Middle frontal gyrus (tissue), 1 donor: ENCODE measurements at regions not wholly inside any gene's neighbourhood (a gene's known extent, or its start where the extent isn't known, plus 50 kb on each side); places are given as distances from the start of the nearest gene placed in this dataset.

Source experiments
- DNase-seq: peaks from one replicate; pipeline ENCODE4 v3.0.0-alpha.2; 2015; ENCODE audit warnings: low spot score; ENCODE audit errors: extremely low spot score

GRCh38 chr7:53965716-53966115 lies 576.5 kb upstream of the VSTM2A start:
- DNase-seq: no peak

DNA sequence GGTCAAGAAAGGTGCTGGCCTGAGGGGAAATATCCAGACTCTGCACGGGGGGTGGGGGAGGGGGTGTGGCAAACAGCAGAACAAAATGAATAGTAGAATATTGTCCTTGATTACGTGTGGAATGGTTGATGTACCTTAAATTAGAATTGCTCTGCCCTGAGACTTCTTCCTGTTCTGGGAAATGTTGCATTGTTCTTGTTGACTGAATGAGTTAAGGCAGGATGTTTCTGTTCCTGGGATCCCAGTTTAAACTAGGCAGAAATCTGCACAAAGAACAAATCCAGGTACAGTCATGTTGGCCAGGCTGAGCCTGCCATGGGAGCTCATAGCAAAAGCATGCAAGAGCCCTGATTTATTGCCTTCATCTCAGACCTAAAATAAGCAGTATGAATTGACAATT lies 558.7 kb upstream of the VSTM2A start:
- no peak for DNase-seq

GRCh38 chr7:53984776-53985175 lies 557.4 kb upstream of the VSTM2A start:
- DNase-seq: no peak

- no peak for DNase-seq
Observed at GRCh38 chr7:53988376-53988775, 553.8 kb upstream of the VSTM2A start.

GRCh38 chr7:53993224-53993623 lies 549.0 kb upstream of the VSTM2A start:
- DNase-seq: no peak

- DNase-seq: no peak
Observed at GRCh38 chr7:53996876-53997275, 545.3 kb upstream of the VSTM2A start.

- DNase-seq: no peak
Observed at GRCh38 chr7:54014765-54015164, 527.4 kb upstream of the VSTM2A start.

DNA sequence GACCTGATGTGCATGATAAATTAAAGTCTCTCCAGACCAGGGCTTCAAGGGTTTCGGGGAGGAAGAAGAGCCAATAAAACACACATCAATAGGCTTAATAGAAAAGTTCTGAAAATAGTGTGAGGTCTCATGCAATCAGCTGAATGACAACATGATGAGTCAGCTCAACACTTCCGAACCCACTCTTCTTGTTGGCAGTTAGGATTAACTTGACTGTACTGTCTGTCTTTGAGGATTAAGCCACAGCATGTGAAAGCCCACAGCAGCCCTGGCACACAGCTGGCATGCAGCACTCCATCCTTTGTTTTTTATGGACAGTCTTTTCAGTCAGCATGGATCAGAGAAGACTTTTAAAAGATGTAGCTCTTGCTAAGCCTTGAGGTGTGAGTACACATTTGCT lies 526.9 kb upstream of the VSTM2A start:
- DNase-seq: no peak

- DNase-seq: no peak
Observed at GRCh38 chr7:54037873-54038272, 504.3 kb upstream of the VSTM2A start.

DNA sequence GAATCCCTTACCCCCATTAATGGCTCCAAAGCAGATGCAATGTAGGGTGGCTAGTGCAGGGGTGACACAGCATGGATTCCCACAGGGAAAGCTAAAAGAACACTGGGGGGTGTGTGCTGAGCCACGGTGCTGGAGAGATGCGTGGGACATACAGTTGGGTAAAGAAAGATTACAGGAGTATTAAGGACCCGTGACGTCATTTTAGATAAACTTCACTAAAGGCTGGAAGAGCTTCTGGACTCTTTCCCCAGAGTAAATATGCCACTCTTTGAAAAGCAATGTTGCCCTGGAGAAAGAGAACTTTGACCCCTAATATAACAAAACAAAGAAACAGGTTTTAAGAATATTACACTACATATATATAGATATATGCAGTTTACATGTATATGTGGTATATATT lies 481.5 kb upstream of the VSTM2A start:
- no peak for DNase-seq

GRCh38 chr7:54066643-54067042 lies 475.5 kb upstream of the VSTM2A start:
- DNase-seq: no peak

- DNase-seq: no peak
Observed at GRCh38 chr7:54069843-54070242, 472.3 kb upstream of the VSTM2A start.

- DNase-seq: no peak
Observed at GRCh38 chr7:54072710-54073109, 469.5 kb upstream of the VSTM2A start.

DNA sequence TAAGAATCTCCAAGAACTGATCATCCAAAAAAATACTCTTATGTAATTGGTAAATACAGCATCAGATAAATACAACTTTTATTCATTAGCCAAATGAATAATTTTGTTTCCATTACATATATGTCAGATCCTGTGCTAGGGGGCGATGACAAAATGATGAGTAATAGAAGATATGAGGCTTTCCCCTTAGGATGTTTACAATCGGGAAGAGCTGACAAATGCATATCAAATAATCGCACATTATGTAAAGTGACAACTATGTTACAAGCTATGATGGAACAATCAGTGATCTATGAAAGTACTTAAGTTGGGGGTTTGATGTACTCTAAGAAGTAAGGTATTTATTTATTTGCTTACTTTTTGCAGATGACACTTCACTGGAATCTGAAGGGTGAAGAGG lies 465.6 kb upstream of the VSTM2A start:
- no peak for DNase-seq

- DNase-seq: no peak
Observed at GRCh38 chr7:54080525-54080924, 461.6 kb upstream of the VSTM2A start.

GRCh38 chr7:54080971-54081370 lies 461.2 kb upstream of the VSTM2A start:
- no peak for DNase-seq

DNA sequence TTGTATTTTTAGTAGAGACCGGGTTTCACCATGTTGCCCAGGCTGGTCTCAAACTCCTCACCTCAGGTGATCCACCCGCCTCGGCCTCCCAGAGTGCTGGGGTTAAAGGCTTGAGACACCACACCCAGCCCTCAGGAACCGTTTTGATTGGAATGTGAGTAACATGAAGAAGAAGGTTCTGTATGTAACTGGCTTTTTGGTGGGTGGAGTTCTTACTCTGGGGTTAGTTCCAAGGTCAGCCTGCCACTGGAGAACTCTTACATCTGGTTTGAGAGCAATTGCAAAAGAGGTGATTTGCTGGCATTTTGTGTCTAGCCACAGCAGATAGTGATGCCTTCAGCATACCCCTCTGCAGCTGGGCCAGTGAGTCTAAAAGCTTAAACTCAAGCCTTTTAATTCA lies 457.8 kb upstream of the VSTM2A start:
- no peak for DNase-seq

- no peak for DNase-seq
Observed at GRCh38 chr7:54090652-54091213, 451.4 kb upstream of the VSTM2A start.

DNA sequence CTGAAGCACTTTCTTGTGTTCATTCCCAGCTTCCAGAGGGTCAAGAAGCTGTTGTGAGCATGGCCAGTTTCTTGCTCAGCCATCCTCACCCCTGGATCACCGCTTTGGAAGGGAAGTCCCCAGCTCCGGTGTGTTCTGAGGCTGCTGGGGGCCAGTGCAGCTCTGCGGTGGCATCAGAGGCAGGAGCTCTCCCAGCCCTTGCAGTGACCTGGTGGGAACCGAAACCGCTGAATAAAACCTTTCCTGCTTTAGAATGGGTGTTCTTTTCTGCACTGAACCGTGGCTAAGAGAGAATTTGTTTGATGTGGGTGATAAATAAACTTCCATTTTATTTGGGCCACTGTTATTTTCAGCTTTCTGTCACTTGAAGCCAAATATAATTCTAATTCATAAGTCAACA lies 450.9 kb upstream of the VSTM2A start:
- no peak for DNase-seq

GRCh38 chr7:54097886-54098285 lies 444.3 kb upstream of the VSTM2A start:
- no peak for DNase-seq

DNA sequence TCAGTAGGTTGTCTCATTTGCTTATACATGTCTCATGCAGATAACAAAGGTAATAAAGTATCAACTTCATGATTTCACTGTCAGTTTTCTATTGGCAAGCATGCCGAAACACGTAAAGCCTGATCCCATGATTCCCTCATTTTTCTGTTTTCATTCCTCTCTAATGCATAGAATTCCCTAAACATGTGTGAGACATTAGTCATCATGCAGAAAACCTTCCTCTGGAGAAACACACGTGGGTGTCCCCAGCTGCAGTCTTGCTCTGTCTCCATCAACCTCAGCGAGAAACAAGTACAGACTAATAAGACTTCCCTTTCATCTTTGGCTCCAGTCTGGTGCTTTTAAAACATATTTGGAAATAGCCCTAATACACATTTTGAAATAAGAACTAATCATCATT lies 432.7 kb upstream of the VSTM2A start:
- DNase-seq: no peak

DNA sequence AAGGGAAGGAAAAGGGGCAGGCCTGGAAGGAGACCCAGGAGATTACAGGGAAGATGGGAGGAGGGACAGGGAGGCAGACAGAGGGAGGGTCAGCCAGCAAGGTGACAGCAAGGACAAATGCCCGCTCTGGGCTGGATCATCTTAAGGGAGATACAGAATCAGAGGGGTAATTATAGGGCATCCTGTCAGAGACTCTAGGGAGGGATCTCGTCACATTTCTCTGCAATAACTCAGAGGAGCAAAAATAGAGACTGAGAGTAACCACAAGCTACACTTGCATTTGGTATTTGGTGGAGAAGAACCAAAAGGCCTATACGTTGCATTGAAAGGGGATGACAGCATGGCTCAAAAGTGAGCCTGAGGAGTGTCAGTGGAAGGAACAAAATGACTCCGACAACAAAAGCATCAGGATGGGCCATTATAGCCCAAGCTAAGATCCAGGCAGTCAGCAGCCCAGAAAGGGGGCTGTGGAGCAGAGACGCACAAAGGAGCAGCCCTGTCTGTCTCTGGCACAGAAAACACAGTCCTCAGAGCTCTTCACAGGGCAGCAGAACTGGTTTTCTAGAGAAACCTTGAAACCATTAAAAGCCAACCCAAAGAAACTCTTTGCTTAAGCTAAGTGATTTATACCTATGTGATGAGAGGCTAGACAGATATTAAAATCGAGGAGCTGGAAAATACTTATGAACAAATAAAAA lies 430.2 kb upstream of the VSTM2A start:
- DNase-seq: no peak

DNA sequence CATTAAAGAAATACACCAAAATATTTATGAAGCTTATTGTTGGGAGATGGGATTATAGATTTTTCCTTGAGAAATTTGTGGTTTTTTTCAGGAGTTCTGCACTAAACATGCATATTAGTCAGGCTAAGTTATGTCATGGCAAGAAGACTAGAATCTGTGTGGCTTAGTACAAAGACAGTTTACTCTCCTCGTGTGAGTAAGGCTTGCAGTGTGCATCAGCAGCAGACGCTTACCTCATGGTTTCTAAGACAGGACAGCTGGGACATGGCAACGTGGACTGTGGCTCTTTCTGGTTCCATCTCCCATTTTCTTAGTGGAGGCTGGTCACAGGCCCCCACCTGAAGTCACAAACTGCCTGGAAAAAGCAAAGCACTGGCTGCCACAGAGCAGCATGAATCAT lies 429.6 kb upstream of the VSTM2A start:
- DNase-seq: no peak
